ENCODE measurements at regions not wholly inside any gene's neighbourhood (a gene's known extent, or its start where the extent isn't known, plus 50 kb on each side); places are given as distances from the start of the nearest gene placed in this dataset.

- Histone ChIP-seq H3K9me3 (ENCODE audit: control insufficient read depth in 4 of 4, low read length in 3 of 4) (no peaks in the 10 kb centered on the region), H3K36me3 (ENCODE audit: control insufficient read depth in 4 of 4, insufficient read depth in 3 of 4, low read depth in 1 of 4, low read length in 3 of 4) (no peaks in the 10 kb centered on the region), H3K4me3 (ENCODE audit: low read depth in 1 of 3, low read length in 3 of 3) (no peak overlapping the region), H3K4me1 (ENCODE audit: control insufficient read depth in 4 of 4, insufficient read depth in 4 of 4, low read length in 3 of 4) (no peaks in the 10 kb centered on the region), H3K9ac (ENCODE audit: low read depth in 1 of 2, low read length in 2 of 2) (no peak overlapping the region), H3K27me3 (ENCODE audit: control insufficient read depth in 4 of 4, insufficient read depth in 4 of 4, low read length in 3 of 4) (no peaks in the 10 kb centered on the region), H3K27ac (ENCODE audit: low read depth in 1 of 2, low read length in 2 of 2) (no peak overlapping the region)
- DNase-seq (ENCODE audit: low spot score) = no peak
- TF ChIP-seq GABPA (IDR thresholded peaks at IDR 0.05 in 1 of 2, conservative IDR thresholded peaks at IDR 0.05 in 1 of 2) = no peak
- no peak for TF ChIP-seq JUND (IDR thresholded peaks at IDR 0.05)
- TF ChIP-seq TAF1 (conservative IDR thresholded peaks at IDR 0.05) = no peak
- TF ChIP-seq HNF4A (conservative IDR thresholded peaks at IDR 0.05) = no peak
- TF ChIP-seq CTCF (IDR thresholded peaks at IDR 0.05; ENCODE audit: low read depth, low read length, missing input control) = no peak
- no peak for TF ChIP-seq FOXA1 (IDR thresholded peaks at IDR 0.05)
- TF ChIP-seq YY1 (IDR thresholded peaks at IDR 0.05) = no peak
- no peak for TF ChIP-seq HNF4G (IDR thresholded peaks at IDR 0.05)
- TF ChIP-seq FOXA2 (IDR thresholded peaks at IDR 0.05) = no peak
- no peak for TF ChIP-seq MAX (IDR thresholded peaks at IDR 0.05)
- TF ChIP-seq SP1 (IDR thresholded peaks at IDR 0.05) = no peak
- no peak for TF ChIP-seq REST (IDR thresholded peaks at IDR 0.05)
- no peak for TF ChIP-seq RXRA (IDR thresholded peaks at IDR 0.05)
- TF ChIP-seq ZBTB33 (IDR thresholded peaks at IDR 0.05) = no peak
- TF ChIP-seq RAD21 (IDR thresholded peaks at IDR 0.05) = no peak
- no peak for TF ChIP-seq NR2F2 (IDR thresholded peaks at IDR 0.05)
- no peak for TF ChIP-seq EGR1 (IDR thresholded peaks at IDR 0.05; ENCODE audit: low read depth in 2 of 2)
- WGBS = 75% methylated on average over 4 of the region's 4 CpGs
Measured at GRCh38 chr16:13448346-13448745, 471.6 kb upstream of the ERCC4 start.

GRCh38 chr16:13453325-13453724, 466.6 kb upstream of the ERCC4 start:
- TF ChIP-seq NR2F2 (IDR thresholded peaks at IDR 0.05) (no peak), SP1 (IDR thresholded peaks at IDR 0.05) (no peak), ATF3 (IDR thresholded peaks at IDR 0.05) (no peak), RXRA (IDR thresholded peaks at IDR 0.05) (no peak), ZBTB33 (IDR thresholded peaks at IDR 0.05) (no peak), YY1 (IDR thresholded peaks at IDR 0.05) (no peak)
- Histone ChIP-seq H3K9me3 (ENCODE audit: control insufficient read depth in 4 of 4, low read length in 3 of 4) (no peaks in the 10 kb centered on the region), H3K27me3 (ENCODE audit: control insufficient read depth in 4 of 4, insufficient read depth in 4 of 4, low read length in 3 of 4) (no peaks in the 10 kb centered on the region), H3K4me1 (ENCODE audit: control insufficient read depth in 4 of 4, insufficient read depth in 4 of 4, low read length in 3 of 4) (no peaks in the 10 kb centered on the region), H3K36me3 (ENCODE audit: control insufficient read depth in 4 of 4, insufficient read depth in 3 of 4, low read depth in 1 of 4, low read length in 3 of 4) (no peaks in the 10 kb centered on the region), H3K27ac (ENCODE audit: low read depth in 1 of 2, low read length in 2 of 2) (no peak overlapping the region), H3K4me3 (ENCODE audit: low read depth in 1 of 3, low read length in 3 of 3) (no peak overlapping the region), H3K9ac (ENCODE audit: low read depth in 1 of 2, low read length in 2 of 2) (no peak overlapping the region)
- WGBS = 86% methylated on average over 2 of the region's 2 CpGs
- no peak for DNase-seq (ENCODE audit: low spot score)

Measured in liver (tissue), 8 donors.